HPDE6-E6E7 (cell line): ENCODE measurements at regions not wholly inside any gene's neighbourhood (a gene's known extent, or its start where the extent isn't known, plus 50 kb on each side); places are given as distances from the start of the nearest gene placed in this dataset.
"Not testable (repeated sequence)": the region's sequence is repeated elsewhere in the genome, so short reads cannot be mapped to it uniquely, and the experiment has no call there.

ENCODE experiments used
- DNase-seq: peaks from one replicate; pipeline ENCODE4 v3.0.0; 2011; ENCODE audit warnings: missing footprints; ENCODE audit errors: extremely low spot score

DNA sequence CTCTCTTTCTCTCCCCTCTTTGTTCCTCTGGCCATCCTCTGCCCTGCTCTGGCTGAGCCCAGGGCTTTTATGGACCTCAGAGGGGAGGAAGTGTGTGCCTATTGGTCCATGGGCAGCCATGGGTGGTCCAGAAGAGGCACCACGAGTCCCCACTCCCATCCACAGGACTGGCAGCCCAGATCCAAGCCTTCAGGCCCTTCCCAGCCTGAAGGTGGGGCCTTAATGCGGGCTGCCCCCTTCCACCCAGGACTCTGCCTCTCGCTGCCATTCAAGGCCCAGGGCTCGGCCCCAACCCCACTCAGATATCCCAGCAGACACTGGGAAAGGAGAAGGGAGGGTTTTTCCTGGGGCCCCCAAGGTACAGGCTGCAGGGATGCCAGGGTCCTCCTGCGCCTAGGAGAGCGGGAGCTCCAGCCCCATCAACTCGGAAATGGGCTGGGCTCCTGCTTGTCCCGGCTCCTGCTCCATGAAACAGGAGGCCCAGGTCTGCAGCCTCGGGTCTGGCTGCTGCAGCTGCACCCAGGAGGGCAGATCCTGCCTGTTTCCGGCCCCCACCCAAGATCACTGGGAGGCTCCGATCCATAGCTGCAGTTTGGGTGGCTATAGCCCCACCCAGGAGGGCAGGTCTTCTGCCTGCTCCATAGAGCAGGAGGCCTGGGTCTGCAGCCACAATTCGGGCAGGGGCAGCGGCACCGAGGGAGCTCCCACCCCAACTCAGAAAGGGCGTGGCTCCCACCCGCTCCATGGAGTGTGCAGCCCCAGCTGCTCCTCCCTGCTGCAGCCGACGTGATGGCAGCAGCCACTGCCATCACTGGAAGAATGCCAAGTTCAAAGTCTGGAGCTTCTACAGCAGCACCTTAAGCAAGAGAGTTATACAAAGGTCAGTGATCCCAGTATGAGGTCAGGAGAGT is 116.6 kb upstream of the RBBP8 start:
- no peak for DNase-seq

DNA sequence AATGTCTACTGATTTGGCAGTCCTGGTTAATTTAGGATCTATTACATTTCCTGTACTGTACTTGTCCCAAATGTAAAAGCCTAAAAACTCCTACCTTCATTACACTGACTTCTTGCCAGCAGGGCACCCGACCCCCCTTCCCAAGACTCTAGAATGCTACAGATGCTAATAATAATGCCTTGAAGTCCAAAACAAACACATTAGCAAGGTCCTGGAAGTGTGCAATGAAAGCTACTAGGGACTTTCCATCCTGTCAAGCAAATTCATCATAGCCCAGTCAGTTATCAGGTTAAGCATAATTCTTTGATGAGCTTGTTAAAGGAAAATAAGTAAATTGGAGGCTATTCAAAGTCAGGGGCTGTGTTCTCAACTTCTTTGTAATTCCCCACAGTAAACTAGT is 115.3 kb upstream of the RBBP8 start:
- DNase-seq: no peak

DNA sequence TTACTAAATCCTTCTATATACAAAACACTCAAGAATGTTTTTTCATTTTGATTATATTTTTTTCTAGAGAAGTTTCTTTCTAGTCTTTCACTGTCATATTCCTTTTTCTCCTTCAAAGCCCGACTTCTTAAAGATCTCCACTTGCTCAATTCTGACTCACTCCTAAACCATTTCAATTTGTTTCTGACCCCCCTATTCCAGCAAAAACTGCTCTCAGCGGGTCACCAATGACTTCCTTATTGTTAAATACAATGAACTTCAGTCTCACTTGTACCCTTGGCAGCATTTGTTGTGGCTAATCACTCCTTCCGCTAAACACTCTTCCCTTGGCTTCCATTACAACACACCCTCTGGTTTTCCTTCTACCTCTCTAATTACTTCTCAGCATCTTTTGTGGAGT is 111.1 kb upstream of the RBBP8 start:
- DNase-seq: no peak

DNA sequence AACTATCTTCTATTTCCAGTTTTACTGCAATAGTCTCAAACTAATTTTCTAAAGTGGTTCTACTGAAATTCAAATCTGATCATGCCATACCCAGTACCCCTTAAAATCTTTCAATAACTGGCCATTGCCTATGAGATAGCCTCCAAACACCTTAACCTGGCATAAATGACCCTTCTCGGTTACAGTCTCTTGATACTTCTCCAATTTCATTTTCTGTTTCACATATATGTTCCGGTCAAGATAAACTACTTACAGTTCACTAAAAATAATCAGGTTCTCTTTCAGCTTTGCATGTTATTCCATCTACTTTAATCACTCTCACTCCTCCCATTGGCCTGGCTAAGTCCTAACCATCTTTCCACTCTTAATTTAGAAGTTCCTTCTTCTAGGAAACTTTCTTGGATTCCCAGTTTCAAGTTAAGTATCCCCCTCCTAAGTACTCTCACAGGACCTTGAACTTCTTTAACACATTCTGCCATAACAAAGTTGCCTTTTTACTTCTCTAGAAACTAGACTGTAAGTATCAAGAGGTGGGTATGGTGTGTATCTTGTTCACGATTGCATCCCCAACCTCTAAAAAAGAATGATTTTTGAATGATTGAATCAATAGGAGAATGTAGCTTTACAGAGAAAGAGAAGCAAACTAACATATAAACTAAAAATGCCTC is 110.2 kb upstream of the RBBP8 start:
- no peak for DNase-seq

DNA sequence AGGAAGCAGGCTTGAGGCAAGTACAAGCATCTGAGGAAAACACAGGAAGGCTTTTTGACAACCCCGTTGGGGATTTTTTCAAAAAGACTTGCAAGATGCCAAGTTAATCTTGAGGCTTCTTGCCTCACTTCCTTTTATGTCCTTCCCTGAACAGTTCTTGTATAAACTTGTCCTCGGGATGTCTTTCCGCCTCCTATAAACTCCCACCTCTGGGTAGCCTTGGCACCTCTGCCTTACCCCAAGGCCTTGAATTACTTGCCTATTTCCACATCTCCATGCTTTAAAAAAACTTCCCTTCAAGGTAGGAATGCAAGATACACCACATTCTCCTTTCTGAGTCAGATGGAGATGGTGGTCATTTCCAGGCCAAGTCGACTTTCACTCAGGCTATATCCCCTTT is 106.4 kb upstream of the RBBP8 start:
- peak; percentile 76 for DNase-seq

DNA sequence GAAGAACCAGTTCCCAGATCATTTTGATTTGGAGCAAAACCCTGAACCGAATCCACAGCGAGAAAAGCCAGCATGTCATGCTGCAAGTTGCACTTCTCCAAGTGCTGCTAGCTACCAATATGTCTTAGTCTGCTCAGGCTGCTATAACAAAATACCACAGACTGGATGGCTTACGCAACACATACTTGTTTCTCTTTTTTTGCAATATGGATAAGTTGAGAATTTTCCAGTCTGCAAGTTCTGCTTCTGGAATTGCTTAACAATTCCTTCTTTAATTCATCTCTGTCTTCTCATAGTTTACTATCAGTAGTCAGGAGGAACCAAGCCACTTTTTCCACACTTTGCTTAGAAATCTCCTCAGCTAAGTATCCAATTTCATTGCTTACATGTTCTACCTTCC is 105.9 kb upstream of the RBBP8 start:
- DNase-seq: no peak

DNA sequence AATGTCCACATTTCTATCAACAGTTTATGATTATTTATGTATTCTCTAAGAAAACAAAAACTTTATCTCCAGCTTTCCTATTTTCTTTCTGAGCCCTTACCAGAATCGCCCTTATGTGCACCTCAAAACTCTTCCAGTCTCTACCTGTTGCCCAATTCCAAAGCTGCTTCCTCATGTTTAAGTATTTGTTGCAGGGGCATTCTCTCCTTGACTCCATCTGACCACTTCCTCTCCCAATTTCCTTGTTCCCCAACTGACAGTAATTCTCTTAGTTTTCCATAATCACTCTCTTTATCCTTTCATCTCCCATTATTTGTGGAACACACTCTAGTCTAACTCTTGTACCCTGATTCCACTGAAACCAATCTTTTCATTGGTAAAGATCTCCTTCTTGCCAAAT is 105.4 kb upstream of the RBBP8 start:
- no peak for DNase-seq

DNA sequence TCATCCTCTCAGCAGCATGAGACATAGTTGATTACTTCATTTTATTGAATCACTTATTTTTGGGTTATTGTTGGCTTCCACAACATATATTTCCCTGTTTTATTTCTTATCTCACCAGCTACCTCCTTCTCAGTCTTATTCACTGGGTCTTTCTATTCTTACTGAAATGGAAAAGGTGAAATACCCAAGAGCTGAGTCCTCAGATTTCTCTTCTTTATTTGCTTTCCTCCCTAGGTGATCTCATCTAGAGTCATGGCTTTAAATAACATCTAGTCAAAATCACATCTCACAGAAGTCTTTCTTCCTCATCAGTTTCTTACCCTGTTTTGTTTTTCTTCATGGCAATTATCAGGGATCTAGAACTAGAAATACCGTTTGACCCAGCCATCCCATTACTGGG is 105.0 kb upstream of the RBBP8 start:
- DNase-seq: peak; percentile 52

DNA sequence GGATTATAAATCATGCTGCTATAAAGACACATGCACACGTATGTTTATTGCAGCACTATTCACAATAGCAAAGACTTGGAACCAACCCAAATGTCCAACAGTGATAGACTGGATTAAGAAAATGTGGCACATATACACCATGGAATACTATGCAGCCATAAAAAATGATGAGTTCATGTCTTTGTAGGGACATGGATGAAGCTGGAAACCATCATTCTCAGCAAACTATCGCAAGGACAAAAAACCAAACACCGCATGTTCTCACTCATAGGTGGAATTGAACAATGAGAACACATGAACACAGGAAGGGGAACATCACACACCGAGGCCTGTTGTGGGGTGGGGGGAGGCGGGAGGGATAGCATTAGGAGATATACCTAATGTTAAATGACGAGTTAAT is 104.5 kb upstream of the RBBP8 start:
- not testable (repeated sequence) for DNase-seq

DNA sequence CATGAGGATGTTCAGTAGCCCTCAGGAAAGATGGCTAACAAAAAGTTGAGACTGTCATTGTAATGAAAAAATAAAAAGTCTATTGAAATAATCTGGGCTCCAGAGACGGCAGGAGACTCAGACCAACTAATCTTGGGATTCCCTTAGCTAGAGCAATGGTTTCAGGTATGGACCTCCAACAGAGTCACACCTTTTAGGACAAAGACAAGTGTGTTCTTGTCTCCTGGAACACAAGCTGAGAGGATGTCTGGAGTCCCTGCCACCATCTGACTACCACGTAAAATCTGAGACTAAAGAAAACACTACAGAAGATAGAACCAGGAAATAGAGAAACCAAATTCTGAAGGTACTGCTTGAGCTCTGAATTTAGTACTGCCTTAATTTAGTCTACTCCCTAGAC is 103.3 kb upstream of the RBBP8 start:
- no peak for DNase-seq

DNA sequence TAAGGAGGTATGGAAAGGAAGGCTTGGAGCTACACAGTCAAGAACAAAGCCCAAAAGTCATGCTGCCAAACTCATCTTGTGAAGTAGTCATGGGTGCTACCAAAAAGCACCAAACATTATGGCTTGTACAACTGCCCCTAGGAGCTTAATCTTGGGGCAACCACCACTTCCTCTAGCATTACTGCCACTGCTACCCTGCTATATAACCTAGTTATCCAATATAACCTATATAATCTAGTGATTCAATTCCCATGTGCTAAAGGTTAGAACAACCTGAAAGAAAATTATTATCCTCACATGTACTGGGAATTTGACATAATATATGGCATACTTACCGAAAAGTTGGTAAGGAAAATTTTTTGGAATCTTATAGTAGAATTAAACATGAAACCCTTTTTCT is 102.6 kb upstream of the RBBP8 start:
- DNase-seq: no peak

DNA sequence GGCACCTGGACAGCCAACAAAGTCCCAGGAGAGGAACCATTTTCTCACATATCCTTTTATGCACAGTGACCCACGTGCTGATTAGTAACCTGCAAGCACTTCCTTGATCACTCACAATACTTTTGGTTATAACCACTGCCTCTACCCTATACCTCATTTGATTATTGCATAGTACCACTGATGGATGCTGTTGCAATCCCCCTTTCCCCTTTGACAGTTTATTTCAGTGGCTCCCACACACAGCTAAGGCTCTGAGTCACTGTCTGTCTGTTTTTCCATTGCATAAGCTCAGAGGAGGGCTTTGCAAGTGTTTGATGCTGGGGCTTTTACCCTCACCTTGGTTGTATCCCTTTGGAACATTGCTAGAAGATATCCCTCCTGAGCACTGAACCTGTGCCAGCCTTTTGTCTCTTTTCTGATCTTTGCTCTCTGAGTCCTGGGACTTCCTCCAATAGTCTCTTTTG is 101.7 kb upstream of the RBBP8 start:
- DNase-seq: no peak

DNA sequence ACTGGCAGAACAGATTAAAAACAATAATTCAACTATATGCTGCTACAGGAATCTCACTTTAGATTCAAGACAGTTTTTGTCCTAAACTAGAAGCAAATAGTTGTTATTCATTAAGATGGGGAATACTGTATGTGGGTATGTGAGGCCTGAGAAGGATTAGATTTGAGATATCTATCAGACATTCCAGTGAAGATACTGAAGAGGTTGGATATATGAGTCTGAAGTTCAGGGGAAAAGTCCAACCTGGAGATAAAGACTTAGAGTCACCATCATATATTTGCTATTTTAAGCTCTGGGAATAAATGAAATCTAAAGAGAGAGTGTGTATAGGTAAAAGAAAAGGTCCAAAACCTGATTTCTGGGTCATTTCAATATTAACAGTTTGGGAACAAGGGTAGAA is 96.2 kb upstream of the RBBP8 start:
- no peak for DNase-seq

DNA sequence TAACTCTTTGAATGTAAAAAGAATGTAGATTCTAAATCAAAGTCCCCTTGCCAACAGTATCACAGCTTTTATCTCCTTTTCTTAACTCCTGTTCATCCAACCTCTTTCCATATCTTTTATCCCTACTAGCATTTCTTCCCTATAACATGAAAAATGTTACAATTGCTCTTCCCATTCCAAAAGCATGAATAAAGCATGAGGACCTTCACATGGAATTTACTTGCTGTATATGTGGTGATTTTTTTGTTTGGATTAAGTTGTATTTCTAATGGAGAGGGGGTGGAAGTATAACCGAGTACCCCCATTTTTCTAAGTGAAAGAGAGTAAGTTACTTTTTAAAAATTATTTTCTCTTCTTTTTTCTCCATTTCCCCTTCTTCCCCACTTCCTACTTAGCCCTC is 94.9 kb upstream of the RBBP8 start:
- no peak for DNase-seq

DNA sequence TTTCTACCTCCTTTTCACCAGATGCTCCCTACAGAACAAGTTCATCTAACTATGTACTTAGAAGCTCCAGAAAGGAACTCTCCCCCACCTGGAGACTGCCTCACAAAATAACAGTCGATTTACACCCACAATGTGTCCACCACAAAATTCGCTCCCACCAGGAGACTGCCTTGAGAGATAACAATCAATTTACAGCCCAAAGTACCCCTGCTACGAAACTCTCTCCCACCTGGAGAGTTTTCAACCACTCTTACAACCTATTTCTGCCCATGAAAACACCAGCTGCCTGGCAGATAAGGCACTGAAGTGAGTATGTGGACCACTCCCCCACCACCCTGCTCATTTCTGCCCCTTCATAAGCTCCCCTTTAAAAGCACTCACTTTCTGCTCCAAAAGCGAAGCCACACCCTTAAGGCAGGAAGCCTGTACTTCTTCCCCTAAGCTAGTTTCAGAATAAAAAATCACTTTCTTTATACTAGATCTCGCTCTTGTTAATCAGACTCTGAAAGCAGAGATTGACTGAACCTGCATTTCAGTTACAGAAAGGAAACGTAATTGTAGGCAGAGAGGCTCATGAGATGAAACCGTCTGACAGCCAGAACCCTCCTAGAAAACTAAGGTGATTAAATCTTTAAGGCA is 94.4 kb upstream of the RBBP8 start:
- no peak for DNase-seq

DNA sequence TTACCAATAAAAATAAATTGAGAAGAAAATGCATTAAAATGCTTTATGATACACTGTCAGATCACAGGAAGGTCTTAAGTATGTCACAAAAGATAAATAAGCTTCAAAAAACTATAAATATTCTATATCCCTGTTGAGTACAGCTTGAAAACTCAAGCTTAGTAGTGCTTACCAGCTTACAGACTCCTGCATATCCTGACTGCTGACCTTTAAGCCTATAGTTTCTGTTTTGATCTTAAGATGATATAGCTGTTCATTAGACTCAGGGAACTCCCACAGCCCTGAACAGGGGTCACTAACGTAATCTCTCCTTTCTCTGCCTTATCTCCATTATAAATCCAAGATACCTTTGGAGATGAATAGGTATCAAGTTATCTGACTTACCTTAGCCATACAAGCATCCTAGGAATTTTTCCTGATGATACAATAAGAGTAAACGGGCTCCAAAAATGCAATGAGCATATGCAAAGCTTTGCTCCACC is 93.7 kb upstream of the RBBP8 start:
- DNase-seq: no peak

DNA sequence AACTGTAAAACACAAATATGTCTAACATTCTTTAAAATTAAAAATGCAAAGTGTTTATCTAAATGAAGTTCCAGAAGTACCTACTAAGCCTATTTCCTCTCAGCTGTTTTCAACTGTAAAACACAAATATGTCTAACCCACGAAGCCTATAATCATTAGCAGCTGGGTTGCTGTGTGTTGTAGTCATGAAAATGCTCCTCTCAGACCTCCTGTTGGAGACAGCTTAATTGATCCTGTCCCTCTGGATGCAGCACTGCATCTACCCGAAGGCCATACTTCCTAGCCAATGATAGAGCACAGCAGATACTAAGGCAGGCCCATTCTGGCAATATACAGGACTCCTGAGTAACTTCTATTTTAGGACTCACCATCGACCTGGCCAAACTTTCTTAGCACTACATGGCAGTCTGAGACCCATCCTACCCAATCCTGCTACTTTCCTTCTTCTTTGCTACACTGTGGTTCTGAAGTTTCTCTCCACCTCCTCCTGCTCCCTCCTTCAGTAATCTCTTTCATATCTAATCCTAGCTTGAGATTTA is 92.5 kb upstream of the RBBP8 start:
- no peak for DNase-seq

DNA sequence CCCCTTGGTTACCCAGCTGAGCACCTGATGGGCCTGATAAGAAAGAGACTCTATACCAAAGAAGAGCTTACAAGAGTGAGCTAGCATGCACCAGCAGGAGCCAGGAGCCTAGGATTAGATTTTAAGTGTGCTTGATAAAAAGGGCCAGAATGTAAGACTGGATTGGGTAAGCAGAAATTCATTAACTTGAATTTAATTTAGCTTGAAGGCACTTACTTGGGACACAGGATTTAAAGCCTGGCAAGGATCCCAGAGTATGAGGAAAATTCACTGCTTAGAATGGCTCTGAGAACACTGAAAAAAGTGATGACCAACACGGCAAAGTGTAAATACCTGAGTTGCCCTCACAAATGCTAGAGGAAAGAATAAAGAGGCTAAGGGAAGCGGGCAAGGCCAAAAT is 91.3 kb upstream of the RBBP8 start:
- DNase-seq: no peak

DNA sequence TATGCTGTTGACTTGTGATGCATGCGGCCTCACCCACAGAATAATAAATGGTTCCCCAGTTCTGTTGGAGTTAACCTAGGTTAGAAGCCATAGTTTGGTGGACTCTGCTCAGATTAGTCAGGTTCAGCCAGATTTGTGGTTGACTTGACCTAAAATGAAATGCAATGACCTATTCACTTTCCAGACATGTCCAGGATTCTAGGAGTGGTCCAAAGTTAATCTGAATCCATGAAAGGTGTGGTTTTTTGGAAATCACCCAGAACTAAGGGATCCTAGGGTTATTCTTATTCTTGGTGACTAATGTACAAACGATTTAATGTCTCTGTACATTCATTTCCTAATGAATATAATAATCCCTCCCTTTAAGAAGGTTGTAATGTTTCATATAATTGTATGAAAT is 88.9 kb upstream of the RBBP8 start:
- DNase-seq: no peak

DNA sequence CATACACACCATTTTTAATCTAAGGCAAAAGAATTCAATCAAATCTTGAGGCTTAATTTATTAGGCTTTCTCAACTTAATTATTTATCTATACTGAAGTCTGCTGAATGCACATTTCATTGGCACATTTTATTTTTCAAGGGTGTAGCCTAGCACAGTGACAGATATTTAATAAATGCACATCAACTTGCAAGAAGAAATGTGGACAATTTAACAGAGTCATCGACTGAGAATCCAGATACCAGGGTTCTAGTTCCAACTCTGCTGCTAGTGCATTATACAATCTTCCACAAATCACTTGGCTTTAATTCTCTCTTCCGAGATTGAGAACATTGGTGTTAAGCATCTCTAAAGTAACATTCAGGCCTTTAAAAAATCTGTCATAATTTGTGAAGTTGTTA is 88.5 kb upstream of the RBBP8 start:
- DNase-seq: no peak

DNA sequence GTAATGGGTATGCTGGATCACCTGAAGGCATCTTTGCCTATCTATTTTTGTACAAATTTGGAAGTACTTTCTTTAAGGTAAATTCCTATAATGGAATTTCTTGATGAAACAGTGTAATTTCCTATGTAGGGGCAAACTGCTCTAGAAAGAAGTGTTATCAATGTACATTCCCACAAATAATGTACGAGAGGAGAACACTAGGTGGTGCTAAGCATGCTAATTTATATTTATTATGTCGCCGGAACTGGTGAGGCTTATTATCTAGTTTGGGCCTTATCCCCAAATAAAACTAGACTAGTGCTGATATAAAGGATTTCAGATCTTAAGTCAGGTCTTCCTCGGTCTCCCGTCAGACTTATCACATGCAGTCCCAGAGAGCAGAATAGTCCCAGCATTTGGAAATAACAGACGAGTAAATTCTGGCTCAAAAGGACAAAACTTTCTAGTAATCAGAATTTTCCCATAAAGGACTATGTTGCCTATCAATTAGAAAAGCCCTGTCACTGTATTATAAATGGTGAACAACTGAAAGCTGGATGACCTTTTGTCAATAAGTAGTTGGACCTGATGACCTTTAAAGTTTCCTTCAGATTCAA is 86.9 kb upstream of the RBBP8 start:
- DNase-seq: no peak

DNA sequence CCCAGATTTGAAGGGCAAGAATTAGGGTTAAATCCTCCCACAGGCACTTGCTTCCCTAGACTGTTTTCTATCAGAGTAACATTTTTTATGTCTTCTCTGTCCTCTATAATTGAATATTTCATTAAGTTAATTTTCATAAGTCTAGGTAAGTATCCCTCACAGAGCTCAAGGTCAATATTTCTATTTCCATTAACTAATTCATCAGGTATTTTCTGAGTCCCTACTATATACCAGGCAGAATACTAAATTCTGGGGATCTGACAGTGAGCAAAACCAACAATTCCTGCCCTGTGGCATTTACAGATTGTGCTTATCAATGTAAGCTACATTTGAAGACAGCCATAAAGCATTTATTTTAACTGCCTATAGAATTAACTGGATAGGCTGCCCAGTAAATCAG is 86.4 kb upstream of the RBBP8 start:
- DNase-seq: no peak
